SKM-1 (cell line): ENCODE measurements at regions not wholly inside any gene's neighbourhood (a gene's known extent, or its start where the extent isn't known, plus 50 kb on each side); places are given as distances from the start of the nearest gene placed in this dataset.

Experiments
- DNase-seq: peaks from one replicate; lab custom pipeline; 2025; ENCODE audit not compliant: unreplicated experiment; lab: John Stamatoyannopoulos, UW

GRCh38 chr20:60624066-60624465, 628.0 kb upstream of the CDH4 start:
- no peak for DNase-seq

GRCh38 chr20:60627751-60628565, 624.1 kb upstream of the CDH4 start:
- no peak for DNase-seq

DNA sequence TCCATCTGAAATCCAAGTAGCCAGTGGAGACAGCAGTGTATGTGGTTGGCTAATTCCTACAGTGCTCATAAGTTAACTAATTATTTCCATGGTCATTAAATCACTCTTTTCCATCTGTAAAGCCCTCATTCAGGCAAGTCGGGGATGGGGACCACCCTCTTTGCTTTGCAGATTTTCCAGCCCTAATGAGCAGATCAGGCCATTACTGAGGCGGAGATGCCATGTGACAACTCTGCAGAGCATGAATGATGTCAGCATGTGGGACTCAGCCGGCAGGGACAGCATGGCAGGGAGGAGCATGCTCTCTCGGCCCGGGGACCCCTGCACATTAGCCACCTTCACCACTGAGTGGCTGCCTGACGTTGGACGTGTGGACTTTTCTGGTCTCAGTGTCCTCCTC, 623.3 kb upstream of the CDH4 start:
- DNase-seq = no peak

DNA sequence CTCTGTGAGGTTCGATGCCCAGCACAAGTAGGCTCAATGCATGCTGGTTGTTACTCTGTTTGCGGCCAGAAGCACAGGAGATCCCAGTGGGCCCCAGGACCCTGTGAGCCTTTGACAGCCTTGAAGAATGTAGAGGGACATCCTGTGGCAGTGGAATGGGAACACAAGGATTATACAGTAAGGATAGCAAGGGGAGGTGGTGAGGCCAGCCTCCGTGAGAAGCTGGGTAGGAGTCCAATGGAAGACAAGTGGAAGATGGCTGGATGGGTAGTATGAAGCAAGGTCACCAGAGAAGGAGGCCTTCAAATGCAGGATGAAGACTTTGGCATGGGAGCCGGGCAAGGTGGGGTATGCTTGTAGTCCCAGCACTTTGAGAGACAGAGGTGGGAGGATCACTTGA, 622.9 kb upstream of the CDH4 start:
- DNase-seq = no peak

GRCh38 chr20:60630609-60631008, 621.5 kb upstream of the CDH4 start:
- DNase-seq = no peak

- DNase-seq = no peak
Observed at GRCh38 chr20:60631585-60632287, 620.3 kb upstream of the CDH4 start.

GRCh38 chr20:60632391-60633262, 619.4 kb upstream of the CDH4 start:
- DNase-seq = no peak

DNA sequence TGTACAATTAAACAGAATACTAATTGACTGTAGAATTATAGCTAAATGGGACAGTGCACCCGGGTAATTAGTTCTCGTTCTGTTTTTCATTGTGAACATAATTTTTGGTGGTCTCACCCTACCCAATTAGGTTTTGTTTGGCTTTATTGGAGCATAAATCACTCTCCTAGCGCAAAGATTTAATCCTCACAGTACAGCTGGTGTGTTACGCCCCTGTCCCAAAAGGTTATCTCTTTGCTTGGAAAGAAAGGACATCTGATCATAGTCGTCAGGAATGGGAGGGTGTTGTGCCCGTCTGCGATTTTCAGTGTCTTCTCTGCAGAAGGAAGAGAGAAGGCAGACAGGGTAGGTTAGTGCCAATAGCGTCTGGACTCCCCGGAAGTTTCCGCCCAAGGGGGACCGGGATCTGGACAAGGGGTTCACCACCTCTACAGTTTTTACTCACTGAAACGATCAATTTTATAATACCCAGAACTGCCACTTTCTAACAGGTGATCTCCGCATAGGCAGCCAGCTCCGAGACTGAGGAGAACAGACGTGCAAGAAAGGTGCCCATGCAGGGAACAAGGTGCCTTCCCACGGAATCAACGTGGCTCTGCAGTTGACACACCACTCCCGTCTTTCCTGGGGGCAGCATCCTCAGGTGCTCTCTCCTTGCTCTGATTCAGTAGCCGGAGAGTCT, 617.4 kb upstream of the CDH4 start:
- no peak for DNase-seq

DNA sequence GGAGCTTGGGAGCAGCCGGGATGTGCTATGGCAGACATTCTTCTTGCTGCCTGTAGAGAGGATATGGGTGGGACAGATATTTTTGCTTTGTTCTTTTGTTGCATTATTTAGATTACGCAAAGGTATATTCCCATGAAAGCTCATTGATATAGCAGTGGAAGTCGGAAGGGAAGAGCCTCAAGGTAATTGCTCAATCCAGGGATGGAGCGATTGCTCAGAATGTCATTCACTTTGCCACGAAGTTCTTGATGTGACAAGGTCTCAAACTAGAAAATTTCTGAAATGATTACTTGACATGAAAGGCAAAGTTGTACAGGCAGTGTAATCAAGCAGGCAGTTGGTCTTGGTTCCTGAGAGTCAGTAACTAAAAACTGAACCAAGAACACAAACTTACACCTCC, 615.6 kb upstream of the CDH4 start:
- no peak for DNase-seq

- no peak for DNase-seq
Observed at GRCh38 chr20:60637801-60638200, 614.3 kb upstream of the CDH4 start.

DNA sequence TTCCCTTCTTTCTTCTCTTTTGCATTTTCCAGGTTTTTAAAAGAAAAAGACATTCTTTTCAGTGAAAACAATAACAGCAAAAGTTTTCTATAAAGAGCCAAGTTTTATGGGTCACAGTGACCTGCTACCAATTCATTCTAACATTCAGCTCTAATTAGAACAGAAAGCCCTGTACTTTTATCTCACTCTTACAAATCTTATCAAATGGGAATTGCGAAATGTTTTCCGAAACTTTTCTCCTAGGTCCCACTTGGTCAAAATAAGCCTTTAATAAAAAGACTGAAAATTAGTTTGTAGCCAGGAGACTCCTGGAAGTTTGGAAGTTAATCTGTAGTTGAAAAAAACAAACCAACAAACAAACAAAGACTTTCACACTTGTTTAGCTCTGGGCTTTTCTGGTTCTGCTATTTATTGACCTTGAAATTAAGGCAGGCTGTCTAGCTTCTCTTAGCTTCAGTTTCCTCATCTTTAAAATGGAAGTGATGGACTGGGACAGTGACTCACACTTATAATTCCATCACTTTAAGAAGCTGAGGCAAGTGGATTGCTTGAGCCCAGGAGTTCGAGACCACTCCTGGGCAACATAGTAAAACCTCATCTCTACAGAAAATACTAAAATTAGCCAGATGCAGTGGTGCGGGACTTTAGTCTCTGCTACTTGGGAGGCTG, 613.5 kb upstream of the CDH4 start:
- no peak for DNase-seq

DNA sequence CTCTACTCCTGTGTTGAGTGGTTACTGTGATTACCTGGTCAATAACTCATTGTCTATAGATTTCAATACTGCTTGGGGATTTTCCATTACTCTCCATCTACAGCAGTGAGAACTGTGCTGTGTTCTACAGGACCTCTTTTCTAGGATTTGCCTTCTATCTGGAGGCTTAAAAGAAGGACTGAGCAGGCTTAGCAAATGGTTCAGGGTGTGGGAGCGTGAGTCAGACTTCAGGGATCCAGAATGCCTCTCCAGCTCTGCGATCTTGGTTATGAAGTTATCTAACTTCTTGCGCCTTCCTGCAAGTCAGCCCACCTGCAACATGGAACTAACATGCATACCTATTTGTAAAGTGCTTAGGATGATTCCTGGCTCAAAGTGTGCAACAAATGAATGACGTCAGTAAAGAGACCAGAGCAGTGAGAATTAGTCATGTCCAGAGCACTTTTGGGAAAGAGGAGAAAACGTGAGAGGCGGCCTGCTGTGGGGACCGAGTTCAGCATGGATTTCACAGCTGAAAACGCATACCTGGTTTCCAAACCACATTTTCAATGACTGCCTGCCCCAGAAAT, 610.1 kb upstream of the CDH4 start:
- DNase-seq = no peak

- DNase-seq = no peak
Observed at GRCh38 chr20:60642541-60642940, 609.5 kb upstream of the CDH4 start.

GRCh38 chr20:60648556-60648955, 603.5 kb upstream of the CDH4 start:
- DNase-seq = no peak

GRCh38 chr20:60649541-60649940, 602.5 kb upstream of the CDH4 start:
- no peak for DNase-seq

DNA sequence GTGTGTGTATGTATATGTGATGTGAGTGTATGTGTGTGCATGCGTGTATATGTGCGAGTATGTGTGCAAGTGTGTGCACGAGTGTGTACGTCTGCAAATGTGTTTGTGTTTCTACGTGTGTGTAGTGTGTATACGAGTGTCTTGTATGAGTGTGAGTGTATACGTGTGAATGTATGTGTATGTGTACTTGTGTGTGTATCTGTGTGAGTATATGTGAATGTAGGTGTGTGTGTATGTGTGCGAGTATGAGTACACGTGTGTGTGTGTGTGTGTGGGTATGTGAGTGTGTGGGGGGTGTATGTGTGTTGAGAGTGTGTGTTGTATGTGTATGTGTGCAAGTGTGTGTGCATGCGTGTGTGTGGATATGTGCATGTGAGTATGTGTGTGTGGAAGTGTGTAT, 602.0 kb upstream of the CDH4 start:
- DNase-seq = no peak

- DNase-seq = no peak
Observed at GRCh38 chr20:60652046-60652445, 600.0 kb upstream of the CDH4 start.

DNA sequence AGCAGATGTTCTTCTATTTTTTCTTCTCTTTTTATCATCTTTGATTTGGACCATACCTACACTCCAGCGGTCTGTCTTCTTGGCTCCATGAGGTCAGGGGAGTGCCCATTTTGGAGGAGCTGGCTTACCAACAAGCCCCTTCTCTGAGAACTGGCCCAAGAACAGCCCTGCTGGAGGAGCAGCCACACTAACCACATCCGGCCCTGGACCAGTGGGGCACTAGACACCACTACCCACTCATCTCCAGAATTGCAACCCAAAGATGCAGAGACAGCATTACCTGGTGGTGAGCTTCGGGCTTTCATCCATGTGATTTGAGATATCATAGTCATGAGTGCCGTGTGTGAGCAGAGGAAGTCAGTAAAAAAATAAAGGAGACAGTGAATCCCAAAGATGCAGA, 599.4 kb upstream of the CDH4 start:
- no peak for DNase-seq

DNA sequence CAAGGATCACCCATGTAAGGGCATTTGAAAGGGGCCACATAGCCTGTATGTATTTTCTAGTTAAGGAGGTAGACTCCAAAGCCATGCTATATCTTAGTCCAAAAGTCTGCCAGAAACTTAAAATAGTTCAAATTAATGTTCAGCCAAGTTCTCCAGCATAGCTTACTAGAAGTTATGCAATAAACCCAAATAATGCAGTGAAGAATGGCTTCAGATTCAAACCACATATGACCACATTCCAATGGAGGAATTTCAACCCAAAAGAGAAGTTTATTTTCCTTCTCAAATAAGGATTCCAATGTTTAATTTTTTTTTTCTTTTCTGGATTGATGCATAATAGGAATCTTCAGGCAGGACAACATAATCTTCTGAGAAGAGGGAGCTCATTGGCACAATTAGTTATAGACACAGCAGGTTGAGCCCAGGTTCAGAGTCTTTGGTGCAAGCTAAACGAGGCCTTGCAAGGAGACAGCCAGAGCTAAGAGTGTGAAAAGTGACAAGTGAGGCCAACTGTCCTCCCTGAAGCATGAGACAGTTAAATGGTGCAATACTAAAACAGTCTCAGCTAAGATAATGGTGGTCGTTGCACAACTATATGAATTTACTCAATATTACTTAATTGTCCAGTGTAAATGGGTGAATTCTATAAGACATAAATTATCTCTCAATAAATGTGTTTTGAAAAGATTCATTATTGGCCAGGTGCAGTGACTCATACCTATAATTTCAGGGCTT, 598.8 kb upstream of the CDH4 start:
- DNase-seq = no peak

DNA sequence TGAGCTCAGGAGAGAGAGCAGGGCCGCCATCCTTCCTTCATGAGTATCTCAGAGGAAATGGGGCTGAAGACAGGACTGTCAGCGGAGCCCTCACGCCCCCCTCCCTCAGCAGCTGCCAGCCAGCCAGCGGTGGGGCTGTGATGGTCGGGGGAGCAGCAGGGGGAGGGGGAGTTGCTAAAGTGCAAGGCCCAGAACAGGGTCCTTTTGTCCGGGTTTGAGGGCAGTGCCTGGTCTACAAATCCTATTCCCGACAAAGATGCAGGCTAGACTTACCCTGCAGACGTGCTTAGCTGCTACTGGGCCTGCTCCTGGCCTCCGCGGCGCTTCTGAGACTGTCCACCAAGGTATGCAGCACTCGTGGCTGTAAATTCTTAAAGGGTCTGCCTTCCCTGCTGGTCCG, 593.4 kb upstream of the CDH4 start:
- no peak for DNase-seq
